NT2/D1 (cell line): ENCODE measurements at regions not wholly inside any gene's neighbourhood (a gene's known extent, or its start where the extent isn't known, plus 50 kb on each side); places are given as distances from the start of the nearest gene placed in this dataset.

ENCODE experiments used
- SUZ12 ChIP-seq: IDR thresholded peaks from 2 replicates; pipeline ENCODE4 v1.6.1; 2011; ENCODE audit not compliant: insufficient read length, insufficient read depth; ENCODE audit errors: extremely low read depth
- YY1 ChIP-seq: IDR thresholded peaks from 2 replicates; pipeline ENCODE4 v1.6.1; 2011; ENCODE audit not compliant: insufficient read length, insufficient read depth
- ZNF274 ChIP-seq: IDR thresholded peaks from 2 replicates; pipeline ENCODE4 v1.6.1; 2011; ENCODE audit warnings: mild to moderate bottlenecking, low read depth, low read length

DNA sequence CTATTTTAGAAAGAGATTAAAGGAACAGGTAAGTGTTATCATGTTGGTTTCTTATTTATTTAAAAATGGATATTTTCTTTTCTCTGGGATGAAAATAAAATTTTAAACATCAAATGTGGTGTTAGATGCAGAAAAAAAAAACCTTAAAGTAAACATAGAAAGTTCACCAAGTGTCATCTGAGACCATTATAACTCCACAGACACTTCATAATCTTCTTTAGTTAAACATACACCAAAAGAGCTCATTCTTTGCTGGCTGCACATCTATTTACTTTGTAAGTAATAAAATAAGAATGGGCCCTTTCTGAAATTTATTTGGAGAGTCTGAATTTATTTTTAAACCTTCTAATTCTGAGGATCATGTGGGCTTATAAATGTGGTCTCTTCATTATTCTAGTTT is 460.7 kb upstream of the CTSO start:
- TF ChIP-seq ZNF274, result no peak
- TF ChIP-seq YY1, result no peak
- no peak for TF ChIP-seq SUZ12
